Colonic mucosa (tissue), 4 donors: ENCODE measurements at regions not wholly inside any gene's neighbourhood (a gene's known extent, or its start where the extent isn't known, plus 50 kb on each side); places are given as distances from the start of the nearest gene placed in this dataset.
"Not testable (repeated sequence)": the region's sequence is repeated elsewhere in the genome, so short reads cannot be mapped to it uniquely, and the experiment has no call there.

Experiments used
- DNase-seq: peaks from one replicate; pipeline ENCODE4 v3.0.0-alpha.2; 2020
- H3K27ac ChIP-seq: fragments of 200-600 bp; one replicate; pipeline ENCODE4 v1.8.0; 2021
- H3K27me3 ChIP-seq: fragments of 200-600 bp; one replicate; pipeline ENCODE4 v1.8.0; 2021
- H3K36me3 ChIP-seq: fragments of 200-600 bp; one replicate; pipeline ENCODE4 v1.8.0; 2021
- H3K4me1 ChIP-seq: fragments of 200-600 bp; one replicate; pipeline ENCODE4 v1.8.0; 2021; ENCODE audit warnings: mild to moderate bottlenecking
- H3K4me3 ChIP-seq: fragments of 200-600 bp; one replicate; pipeline ENCODE4 v1.8.0; 2021
- H3K9ac ChIP-seq, 2 donors: one replicate each; pipeline ENCODE4 v1.7.0; 2013; ENCODE audit warnings: control low read depth in 2 of 2, low read depth in 2 of 2, low read length in 2 of 2
- H3K9me3 ChIP-seq: fragments of 200-600 bp; one replicate; pipeline ENCODE4 v1.8.0; 2021
- intact Hi-C: fragments of 100-400 bp; cut with DNase I; formaldehyde crosslinking; loops from one replicate; pipeline ENCODE4 v1.14.1; 2022
- TF ChIP-seq, protein P1 (sequence below): fragments of 200-600 bp; IDR thresholded peaks from one replicate; pipeline ENCODE4 v1.8.0; 2022; ENCODE audit warnings: antibody characterized with exemption, mild to moderate bottlenecking
- donor health status: healthy.
- donor health status: DM: no; HTN: no; CAD: no.
- donor health status: DM: no; HTN: no; CAD: no.

DNA sequence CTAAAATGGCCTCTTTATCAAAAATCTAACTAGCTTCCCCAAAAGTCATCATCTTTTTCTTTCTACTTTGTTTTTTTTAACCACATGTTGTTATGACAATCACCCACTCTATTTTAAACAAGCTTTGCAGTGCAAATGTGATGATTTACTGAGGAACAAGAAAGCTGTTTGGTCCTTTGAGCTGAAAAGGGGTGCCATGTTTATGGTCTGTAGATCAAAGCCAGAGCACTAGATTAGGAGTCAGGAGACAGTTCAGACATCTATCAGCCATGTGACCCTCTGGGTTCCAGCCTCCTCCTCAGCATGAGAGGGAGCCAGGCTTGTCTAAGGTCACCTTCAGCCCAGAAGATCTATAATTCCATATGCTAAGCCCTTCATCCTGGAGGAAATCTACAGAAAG, 65.9 kb downstream of the RPL22L1 start:
- Histone ChIP-seq H3K27me3 (no peaks in the 10 kb centered on the region), H3K9ac (no peak overlapping the region), H3K27ac (no peak overlapping the region), H3K4me3 (no peak overlapping the region), H3K36me3 (no peaks in the 10 kb centered on the region), H3K9me3 (no peaks in the 10 kb centered on the region), H3K4me1 (no peaks in the 10 kb centered on the region)
- DNase-seq, result no peak
- intact Hi-C loops, result no loop called here
- TF ChIP-seq, protein P1, sequence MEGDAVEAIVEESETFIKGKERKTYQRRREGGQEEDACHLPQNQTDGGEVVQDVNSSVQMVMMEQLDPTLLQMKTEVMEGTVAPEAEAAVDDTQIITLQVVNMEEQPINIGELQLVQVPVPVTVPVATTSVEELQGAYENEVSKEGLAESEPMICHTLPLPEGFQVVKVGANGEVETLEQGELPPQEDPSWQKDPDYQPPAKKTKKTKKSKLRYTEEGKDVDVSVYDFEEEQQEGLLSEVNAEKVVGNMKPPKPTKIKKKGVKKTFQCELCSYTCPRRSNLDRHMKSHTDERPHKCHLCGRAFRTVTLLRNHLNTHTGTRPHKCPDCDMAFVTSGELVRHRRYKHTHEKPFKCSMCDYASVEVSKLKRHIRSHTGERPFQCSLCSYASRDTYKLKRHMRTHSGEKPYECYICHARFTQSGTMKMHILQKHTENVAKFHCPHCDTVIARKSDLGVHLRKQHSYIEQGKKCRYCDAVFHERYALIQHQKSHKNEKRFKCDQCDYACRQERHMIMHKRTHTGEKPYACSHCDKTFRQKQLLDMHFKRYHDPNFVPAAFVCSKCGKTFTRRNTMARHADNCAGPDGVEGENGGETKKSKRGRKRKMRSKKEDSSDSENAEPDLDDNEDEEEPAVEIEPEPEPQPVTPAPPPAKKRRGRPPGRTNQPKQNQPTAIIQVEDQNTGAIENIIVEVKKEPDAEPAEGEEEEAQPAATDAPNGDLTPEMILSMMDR, result no peak

DNA sequence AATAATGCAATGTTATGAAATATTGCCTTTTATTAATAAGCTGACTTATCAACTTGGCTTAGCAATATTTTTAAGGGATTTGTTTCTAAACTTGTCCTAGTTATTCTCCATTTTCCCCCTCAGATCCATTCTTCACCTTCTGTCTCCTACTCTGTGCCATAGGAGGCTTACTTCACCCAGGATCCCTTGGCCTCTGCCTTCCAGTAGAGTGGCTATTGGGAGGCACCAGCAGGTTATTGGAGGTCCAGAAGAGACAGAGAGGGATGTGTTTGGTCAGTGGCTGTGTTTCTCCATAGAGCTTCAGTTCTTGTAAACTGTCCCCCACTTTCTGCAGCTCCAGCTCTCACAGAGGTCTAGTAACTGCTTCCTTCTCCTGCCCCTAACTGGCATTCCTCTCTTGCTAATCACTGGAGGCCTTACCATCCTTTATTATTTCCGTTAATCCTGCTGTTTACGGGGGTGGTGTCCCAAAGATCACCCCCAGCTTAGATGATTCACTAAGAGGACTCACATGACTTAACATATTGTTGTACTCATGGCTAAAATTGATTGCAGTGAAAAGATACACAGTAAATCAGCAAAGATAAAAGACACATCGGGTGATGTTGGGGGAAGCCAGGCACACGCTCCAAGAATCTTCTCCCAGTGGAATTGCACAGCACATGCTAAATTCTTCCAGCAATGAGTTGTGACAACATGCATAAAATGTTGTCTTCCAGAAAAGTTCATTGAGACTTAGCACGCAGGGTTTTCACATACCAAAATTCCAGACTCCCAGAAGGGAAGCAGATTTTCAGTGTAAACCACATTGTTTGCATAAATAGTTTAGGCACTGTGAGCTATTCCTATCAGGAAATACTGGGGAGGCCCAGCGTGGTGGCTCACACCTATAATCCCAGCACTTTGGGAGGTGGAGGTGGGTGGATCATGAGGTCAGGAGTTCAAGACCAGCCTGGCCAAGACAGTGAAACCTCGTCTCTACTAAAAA, 67.5 kb downstream of the RPL22L1 start:
- no peaks in the 10 kb centered on the region for H3K27me3 ChIP-seq
- DNase-seq, result no peak
- no peaks in the 10 kb centered on the region for H3K36me3 ChIP-seq
- intact Hi-C loops, result no loop called here
- no peak overlapping the region for H3K4me3 ChIP-seq
- no peaks in the 10 kb centered on the region for H3K9me3 ChIP-seq
- H3K9ac ChIP-seq, result no peak overlapping the region
- no peak overlapping the region for H3K27ac ChIP-seq
- H3K4me1 ChIP-seq, result no peaks in the 10 kb centered on the region
- TF ChIP-seq, protein P1, result no peak

DNA sequence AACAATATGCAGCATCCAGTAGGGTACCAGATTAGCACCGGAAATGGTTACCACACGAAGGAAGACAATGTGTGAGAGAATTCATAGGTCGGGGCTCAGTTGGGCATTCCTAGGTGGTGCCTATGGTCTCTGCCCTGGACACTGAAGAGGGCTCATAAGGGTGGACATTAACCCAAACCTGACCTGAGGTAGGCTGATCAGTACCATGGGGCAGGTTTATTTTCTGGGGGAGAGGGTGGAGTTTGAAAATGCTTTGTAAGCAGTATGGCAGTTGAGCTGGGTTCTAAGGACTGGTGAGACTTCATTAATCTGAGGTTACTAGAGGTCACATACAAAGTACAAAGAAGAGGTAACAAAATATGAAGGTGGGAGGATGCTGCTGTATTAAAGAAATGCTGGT, 68.4 kb downstream of the RPL22L1 start:
- intact Hi-C loops, result no loop called here
- H3K27ac ChIP-seq, result no peak overlapping the region

DNA sequence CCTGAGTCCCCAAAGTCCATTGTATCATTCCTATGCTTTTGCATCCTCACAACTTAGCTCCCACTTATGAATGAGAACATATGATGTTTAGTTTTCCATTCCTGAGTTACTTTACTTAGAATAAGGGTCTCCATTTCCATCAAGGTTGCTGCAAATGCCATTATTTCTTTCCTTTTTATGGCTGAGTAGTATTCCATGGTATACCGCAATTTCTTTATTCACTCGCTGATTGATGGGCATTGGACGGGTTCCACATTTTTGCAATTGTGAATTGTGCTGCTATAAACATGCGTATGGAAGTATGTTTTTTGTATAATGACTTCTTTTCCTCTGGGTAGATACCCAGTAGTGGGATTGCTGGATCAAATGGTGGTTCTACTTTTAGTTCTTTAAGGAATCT, 69.7 kb downstream of the RPL22L1 start:
- H3K4me3 ChIP-seq, H3K36me3 ChIP-seq, DNase-seq, intact Hi-C loops, H3K9me3 ChIP-seq, H3K4me1 ChIP-seq, H3K9ac ChIP-seq, H3K27ac ChIP-seq, H3K27me3 ChIP-seq: not testable (repeated sequence)

More for the DNA sequence above, 68.4 kb downstream of the RPL22L1 start:
- Histone ChIP-seq H3K4me1 (no peaks in the 10 kb centered on the region), H3K36me3 (no peaks in the 10 kb centered on the region), H3K27me3 (no peaks in the 10 kb centered on the region), H3K9ac (no peak overlapping the region), H3K4me3 (no peak overlapping the region), H3K9me3 (no peaks in the 10 kb centered on the region)
- TF ChIP-seq, protein P1, result no peak
- DNase-seq, result no peak

DNA sequence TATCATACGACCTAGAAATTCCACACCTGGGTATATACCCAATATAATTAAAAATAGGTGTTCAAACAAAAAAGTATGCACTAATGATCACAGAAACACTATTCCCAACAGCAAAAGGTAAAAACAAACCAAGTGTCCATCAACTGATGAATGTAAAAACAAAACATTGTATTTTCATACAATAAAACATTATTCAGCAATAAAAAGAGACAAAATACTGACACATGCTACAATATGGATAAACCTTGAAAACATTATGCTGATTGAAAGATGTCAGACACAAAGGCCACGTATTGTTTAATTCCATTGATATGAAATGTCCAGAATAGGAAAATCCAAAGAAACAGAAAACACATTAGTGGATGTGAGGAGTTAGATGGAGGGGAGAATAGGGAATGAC, 71.0 kb downstream of the RPL22L1 start:
- Histone ChIP-seq H3K27ac (no peak overlapping the region), H3K4me1 (no peaks in the 10 kb centered on the region), H3K27me3 (no peaks in the 10 kb centered on the region), H3K9ac (no peak overlapping the region), H3K4me3 (no peak overlapping the region), H3K9me3 (no peaks in the 10 kb centered on the region), H3K36me3 (no peaks in the 10 kb centered on the region)
- TF ChIP-seq, protein P1, result no peak
- intact Hi-C loops, result no loop called here
- DNase-seq, result no peak

DNA sequence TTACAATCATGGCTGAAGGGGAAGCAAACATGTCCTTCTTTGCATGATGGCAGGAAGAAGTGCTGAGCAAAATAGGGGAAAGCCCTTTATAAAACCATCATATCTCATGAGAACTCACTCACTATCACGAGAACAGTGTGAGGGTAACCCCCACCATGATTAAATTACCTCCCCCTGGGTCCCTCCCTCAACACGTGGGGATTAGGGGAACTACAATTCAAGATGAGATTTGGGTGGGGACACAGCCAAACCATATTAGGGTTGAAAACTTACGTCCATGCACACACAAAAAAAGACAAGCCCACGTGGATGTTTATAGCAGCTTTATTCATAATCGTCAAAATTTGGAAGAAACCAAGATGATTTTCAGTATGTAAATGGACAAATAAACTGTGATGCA, 72.3 kb downstream of the RPL22L1 start:
- intact Hi-C loops, result no loop called here
- TF ChIP-seq, protein P1, result no peak

More for the DNA sequence above, 72.3 kb downstream of the RPL22L1 start:
- Histone ChIP-seq H3K36me3 (no peaks in the 10 kb centered on the region), H3K4me3 (no peak overlapping the region), H3K9ac (no peak overlapping the region), H3K27ac (no peak overlapping the region), H3K4me1 (no peaks in the 10 kb centered on the region), H3K27me3 (no peaks in the 10 kb centered on the region), H3K9me3 (no peaks in the 10 kb centered on the region)
- DNase-seq, result no peak
